ENCODE measurements at regions not wholly inside any gene's neighbourhood (a gene's known extent, or its start where the extent isn't known, plus 50 kb on each side); places are given as distances from the start of the nearest gene placed in this dataset.

GRCh38 chr21:27429710-27430341 lies 462.9 kb upstream of the ADAMTS5 start:
- DNase-seq: no peak

GRCh38 chr21:27426196-27426595 lies 459.3 kb upstream of the ADAMTS5 start:
- DNase-seq: no peak

DNA sequence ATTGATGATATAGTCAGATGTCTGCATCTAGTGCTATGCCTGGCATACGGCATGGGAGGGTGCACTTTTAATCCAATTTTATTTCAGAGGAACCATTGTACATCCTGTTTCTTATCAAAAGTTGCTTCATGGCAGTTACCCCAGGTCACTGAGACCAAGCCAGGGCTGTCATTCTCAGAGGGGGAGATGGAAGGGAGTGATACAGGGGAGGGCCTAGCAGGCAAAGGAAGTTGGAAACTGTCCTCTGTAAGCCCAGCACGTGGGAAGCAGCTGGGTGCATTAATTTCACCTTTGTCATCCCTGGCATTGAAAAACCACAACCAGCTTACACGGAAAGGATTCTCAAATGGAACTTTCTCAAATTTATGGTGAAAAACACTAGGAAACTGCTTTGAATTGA lies 458.7 kb upstream of the ADAMTS5 start:
- no peak for DNase-seq

GRCh38 chr21:27425172-27425571 lies 458.3 kb upstream of the ADAMTS5 start:
- no peak for DNase-seq

DNA sequence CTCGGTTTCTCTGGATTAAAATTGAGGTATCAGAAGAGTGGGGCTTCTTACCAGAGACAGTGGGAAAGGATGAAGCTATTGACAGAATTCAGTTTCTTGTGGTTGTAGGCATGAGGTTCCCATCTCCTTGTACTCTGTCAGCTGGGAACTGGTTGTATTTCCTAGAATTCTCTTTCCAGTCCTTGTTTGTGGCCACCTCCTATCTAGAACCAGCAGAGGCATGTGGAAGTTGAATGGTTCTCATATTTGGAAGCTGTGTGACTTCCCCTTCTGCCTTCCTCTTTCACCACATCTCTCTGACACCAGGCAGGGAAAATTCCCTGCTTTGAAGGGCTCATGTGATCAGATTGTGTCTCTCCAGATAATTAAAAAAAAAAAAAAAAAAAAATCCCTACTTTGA lies 457.7 kb upstream of the ADAMTS5 start:
- no peak for DNase-seq

DNA sequence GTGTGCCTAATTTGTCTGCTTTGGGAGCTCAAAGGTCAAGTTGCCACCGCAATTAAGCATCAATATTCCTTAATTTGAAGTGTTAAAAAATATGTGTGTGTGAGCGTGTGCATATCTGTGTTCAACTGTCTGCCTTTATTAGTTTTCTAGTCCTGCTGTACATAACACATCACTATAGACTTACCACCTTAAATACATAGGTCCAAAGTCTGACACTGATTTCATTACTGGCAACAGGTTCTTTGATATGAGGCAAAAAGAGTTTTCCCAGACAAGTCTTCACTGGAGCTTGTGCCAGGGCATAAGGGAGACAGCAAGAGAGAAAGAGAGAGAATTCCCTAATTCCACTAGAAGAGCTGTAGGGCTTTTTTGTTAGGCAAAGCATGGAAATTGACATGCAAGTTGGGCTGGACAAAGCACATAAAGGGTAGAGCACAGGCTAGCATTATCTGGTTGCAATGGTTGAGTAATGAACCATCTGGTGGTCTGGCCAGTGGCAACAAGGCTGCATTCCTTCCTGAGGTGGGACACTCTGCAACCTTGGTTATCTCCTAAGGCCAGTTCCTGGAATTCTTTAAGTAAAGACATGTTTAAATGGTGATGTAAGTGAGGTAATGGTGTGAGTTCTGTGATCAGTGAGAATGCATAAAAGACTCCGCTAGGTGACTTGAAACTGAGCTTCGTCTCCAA lies 457.2 kb upstream of the ADAMTS5 start:
- no peak for DNase-seq

GRCh38 chr21:27423038-27423437 lies 456.1 kb upstream of the ADAMTS5 start:
- DNase-seq: no peak

- DNase-seq: no peak
Observed at GRCh38 chr21:27422435-27422834, 455.5 kb upstream of the ADAMTS5 start.

DNA sequence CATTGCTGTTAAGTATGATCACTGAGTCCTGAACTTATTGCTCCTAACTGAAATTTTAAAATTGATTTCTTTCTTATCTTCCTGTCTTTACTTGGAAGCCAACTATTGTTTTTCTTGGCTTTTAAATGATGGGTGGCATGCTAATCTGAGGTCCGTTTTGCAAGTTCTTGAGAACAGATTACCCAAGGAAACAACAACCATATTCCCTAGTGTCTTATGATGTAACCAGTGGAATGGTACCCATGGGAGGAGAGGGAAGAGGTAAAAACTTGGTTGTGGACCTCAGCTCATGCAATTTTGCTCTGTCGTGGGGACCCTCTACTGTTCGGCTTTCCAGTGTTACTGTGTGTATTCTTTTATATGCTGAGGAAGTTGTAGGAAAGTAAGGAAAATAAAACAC lies 454.8 kb upstream of the ADAMTS5 start:
- DNase-seq: no peak

- no peak for DNase-seq
Observed at GRCh38 chr21:27419153-27419552, 452.3 kb upstream of the ADAMTS5 start.

GRCh38 chr21:27418346-27418745 lies 451.5 kb upstream of the ADAMTS5 start:
- DNase-seq: no peak

DNA sequence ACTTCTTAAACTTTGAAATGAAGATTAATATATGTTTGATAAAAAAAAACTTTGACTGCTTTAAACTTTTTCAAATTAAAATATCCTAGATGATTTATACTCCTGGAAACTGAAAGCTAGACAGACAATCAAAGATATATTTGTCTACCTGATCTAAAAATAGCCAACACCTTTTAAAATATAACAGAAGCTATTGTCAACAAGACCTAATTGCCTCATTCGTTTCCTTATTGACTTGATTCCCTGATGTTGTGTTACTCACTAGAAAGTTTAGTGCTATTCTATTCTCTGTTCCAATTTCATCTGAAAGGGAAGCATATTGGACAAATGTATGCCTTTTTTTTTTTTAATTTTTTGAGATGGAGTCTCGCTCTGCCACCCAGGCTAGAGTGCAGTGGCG lies 445.6 kb upstream of the ADAMTS5 start:
- DNase-seq: no peak

GRCh38 chr21:27408826-27409225 lies 441.9 kb upstream of the ADAMTS5 start:
- no peak for DNase-seq

- no peak for DNase-seq
Observed at GRCh38 chr21:27407271-27407670, 440.4 kb upstream of the ADAMTS5 start.

GRCh38 chr21:27406300-27407009 lies 439.6 kb upstream of the ADAMTS5 start:
- no peak for DNase-seq

- no peak for DNase-seq
Observed at GRCh38 chr21:27403011-27403410, 436.1 kb upstream of the ADAMTS5 start.

DNA sequence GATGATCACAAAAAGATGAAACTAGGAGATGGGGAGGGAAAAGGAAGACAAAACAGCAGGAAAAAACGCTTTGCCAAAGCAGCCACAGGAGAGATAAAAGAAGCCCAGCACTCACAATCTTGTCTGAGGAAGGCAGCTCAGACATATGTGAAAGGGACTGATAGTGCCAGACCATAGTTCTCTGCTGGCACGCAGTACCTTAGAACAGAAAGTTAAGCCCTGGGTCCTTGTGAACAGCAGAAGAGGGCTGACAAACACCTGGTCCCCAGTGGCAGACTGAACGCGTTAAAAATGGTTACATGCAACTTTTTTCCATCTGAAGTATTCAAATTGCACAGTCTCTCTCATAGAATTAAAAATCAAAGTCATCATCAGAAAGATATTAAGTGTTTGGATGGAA lies 433.2 kb upstream of the ADAMTS5 start:
- DNase-seq: no peak

- DNase-seq: no peak
Observed at GRCh38 chr21:27397578-27397977, 430.7 kb upstream of the ADAMTS5 start.

- DNase-seq: no peak
Observed at GRCh38 chr21:27393726-27394125, 426.8 kb upstream of the ADAMTS5 start.

DNA sequence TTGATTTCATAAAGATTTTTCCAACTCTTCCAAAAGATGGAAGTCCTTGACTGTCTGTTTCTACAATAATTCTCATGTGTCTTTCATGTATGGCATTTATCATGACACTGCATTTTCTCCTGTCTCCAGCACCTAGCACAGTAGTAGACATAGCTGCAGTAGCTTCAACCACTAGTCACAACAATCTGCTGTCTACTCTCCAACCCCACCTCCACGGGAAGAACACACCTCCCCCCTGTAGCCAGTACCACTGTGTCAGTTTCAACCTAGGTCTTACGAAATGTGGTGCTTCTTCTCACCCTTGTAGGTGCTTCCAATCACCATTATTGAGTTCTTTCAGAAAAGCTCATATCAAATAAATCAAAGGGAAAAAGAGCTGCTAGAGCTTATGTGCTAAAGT lies 425.1 kb upstream of the ADAMTS5 start:
- no peak for DNase-seq

DNA sequence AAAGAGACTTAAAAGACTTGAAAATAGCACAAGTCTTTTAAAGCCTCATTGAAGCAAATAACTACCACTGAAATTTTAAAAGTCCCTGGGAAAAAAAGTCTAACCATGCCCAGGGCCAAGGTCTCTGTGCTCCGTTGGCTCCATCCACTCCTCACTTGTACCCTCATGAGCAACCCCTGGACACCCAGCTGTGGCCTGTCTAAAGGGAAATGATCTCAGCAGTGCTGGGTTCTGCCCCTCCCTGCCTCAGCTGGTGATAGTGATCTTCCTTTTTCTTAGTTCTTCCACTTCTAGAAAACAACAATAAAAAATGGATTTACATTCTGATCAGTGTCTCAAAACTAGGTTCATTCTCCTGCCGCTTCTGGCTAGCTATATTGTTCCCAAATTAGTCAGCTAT lies 423.5 kb upstream of the ADAMTS5 start:
- no peak for DNase-seq

- DNase-seq: no peak
Observed at GRCh38 chr21:27388825-27389224, 421.9 kb upstream of the ADAMTS5 start.

GRCh38 chr21:27382404-27382803 lies 415.5 kb upstream of the ADAMTS5 start:
- DNase-seq: no peak

- DNase-seq: no peak
Observed at GRCh38 chr21:27380303-27380702, 413.4 kb upstream of the ADAMTS5 start.

Measured in NK-92 treated with Interleukin-12 subunit alpha and Interleukin-12 subunit beta, amount 100 ng/mL, for 24 hours (cell line).